Endothelial cell (in vitro differentiated cells): ENCODE measurements at regions not wholly inside any gene's neighbourhood (a gene's known extent, or its start where the extent isn't known, plus 50 kb on each side); places are given as distances from the start of the nearest gene placed in this dataset.

Source experiments
- DNase-seq: peaks from one replicate; pipeline ENCODE4 v3.0.0; 2021; ENCODE audit warnings: low spot score
- H3K27ac Mint-ChIP-seq: one replicate; pipeline ENCODE4 v1.8.0; 2021; ENCODE audit warnings: mixed read lengths, inconsistent platforms; ENCODE audit not compliant: unreplicated experiment
- H3K27me3 Mint-ChIP-seq: one replicate; pipeline ENCODE4 v1.8.0; 2021; ENCODE audit warnings: mild to moderate bottlenecking, moderate library complexity, mixed read lengths, inconsistent platforms; ENCODE audit not compliant: unreplicated experiment
- H3K36me3 Mint-ChIP-seq: one replicate; pipeline ENCODE4 v1.8.0; 2021; ENCODE audit warnings: mild to moderate bottlenecking, low read depth, mixed read lengths, inconsistent platforms; ENCODE audit not compliant: unreplicated experiment
- H3K4me1 Mint-ChIP-seq: one replicate; pipeline ENCODE4 v1.8.0; 2021; ENCODE audit warnings: mild to moderate bottlenecking, mixed read lengths, inconsistent platforms; ENCODE audit not compliant: unreplicated experiment
- H3K4me3 Mint-ChIP-seq: one replicate; pipeline ENCODE4 v1.8.0; 2021; ENCODE audit warnings: mild to moderate bottlenecking, mixed read lengths, inconsistent platforms; ENCODE audit not compliant: unreplicated experiment
- H3K9me3 Mint-ChIP-seq: one replicate; pipeline ENCODE4 v1.8.0; 2021; ENCODE audit warnings: mixed read lengths, inconsistent platforms; ENCODE audit not compliant: unreplicated experiment
- TF ChIP-seq, protein P1 (sequence below): fragments of 200-600 bp; sonication (generic); IDR thresholded peaks from one replicate; pipeline ENCODE4 v1.5.0; 2021; ENCODE audit warnings: antibody characterized with exemption; ENCODE audit not compliant: unreplicated experiment

- Mint-ChIP-seq H3K27ac (no peak overlapping the region), H3K9me3 (no peaks in the 10 kb centered on the region), H3K4me1 (peaks cover 3% of the 10 kb centered on the region), H3K4me3 (no peak overlapping the region), H3K36me3 (no peaks in the 10 kb centered on the region), H3K27me3 (peaks cover 2% of the 10 kb centered on the region)
- no peak for DNase-seq
- TF ChIP-seq, protein P1, sequence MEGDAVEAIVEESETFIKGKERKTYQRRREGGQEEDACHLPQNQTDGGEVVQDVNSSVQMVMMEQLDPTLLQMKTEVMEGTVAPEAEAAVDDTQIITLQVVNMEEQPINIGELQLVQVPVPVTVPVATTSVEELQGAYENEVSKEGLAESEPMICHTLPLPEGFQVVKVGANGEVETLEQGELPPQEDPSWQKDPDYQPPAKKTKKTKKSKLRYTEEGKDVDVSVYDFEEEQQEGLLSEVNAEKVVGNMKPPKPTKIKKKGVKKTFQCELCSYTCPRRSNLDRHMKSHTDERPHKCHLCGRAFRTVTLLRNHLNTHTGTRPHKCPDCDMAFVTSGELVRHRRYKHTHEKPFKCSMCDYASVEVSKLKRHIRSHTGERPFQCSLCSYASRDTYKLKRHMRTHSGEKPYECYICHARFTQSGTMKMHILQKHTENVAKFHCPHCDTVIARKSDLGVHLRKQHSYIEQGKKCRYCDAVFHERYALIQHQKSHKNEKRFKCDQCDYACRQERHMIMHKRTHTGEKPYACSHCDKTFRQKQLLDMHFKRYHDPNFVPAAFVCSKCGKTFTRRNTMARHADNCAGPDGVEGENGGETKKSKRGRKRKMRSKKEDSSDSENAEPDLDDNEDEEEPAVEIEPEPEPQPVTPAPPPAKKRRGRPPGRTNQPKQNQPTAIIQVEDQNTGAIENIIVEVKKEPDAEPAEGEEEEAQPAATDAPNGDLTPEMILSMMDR = no peak
Observed at GRCh38 chr5:124052201-124052600, 540.2 kb downstream of the CSNK1G3 start.

- TF ChIP-seq, protein P1 = no peak
- Mint-ChIP-seq H3K36me3 (no peaks in the 10 kb centered on the region), H3K4me3 (no peak overlapping the region), H3K4me1 (peaks cover 4% of the 10 kb centered on the region), H3K9me3 (no peaks in the 10 kb centered on the region), H3K27me3 (peaks cover 2% of the 10 kb centered on the region), H3K27ac (no peak overlapping the region)
- no peak for DNase-seq
Observed at GRCh38 chr5:124050120-124050770, 538.3 kb downstream of the CSNK1G3 start.

DNA sequence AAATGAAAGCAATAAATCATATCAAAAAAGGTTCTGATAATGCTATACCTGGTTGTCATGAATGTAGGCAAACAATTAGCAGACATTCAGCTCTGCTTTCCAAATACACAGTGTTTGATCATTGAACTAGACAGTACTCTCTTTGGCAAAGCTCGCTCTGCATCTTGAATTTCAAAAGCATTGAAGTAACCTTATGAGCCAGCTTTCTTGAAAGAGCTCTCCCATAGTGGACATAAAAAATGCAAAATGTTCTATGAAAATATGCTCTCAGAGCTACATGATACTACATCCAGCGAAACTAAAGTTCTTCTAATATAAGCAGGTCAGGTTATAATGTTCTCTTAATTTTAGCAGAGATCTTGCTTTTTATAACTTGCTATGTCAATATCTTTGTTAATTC, 533.4 kb downstream of the CSNK1G3 start:
- H3K27ac Mint-ChIP-seq = no peak overlapping the region
- TF ChIP-seq, protein P1 = no peak

DNA sequence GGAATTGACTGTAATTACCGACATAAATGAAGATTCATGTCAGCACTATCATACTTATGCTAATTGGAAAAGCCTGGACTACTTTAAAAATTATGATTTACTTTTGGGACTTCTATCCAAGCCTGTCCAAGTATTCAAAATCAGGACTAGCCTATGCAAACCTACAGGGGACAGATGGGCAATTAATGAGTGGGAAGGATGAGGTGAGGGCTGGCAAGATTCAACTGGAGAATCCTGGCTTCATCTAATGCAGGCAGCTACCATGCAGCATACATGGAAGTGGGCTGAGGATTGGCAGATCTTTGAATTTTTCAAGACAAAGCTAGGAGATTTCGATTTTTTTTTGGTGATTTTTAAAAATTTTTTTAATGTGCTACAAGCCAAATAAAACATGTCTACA, 532.6 kb downstream of the CSNK1G3 start:
- peaks cover 2% of the 10 kb centered on the region for H3K27me3 Mint-ChIP-seq
- TF ChIP-seq, protein P1 = no peak
- no peak overlapping the region for H3K27ac Mint-ChIP-seq
- H3K9me3 Mint-ChIP-seq = peaks cover 5% of the 10 kb centered on the region
- no peak overlapping the region for H3K4me3 Mint-ChIP-seq
- H3K36me3 Mint-ChIP-seq = no peaks in the 10 kb centered on the region
- DNase-seq = no peak
- peaks cover 4% of the 10 kb centered on the region for H3K4me1 Mint-ChIP-seq

More for the DNA sequence above, 533.4 kb downstream of the CSNK1G3 start:
- H3K4me1 Mint-ChIP-seq = peaks cover 4% of the 10 kb centered on the region
- H3K27me3 Mint-ChIP-seq = peaks cover 2% of the 10 kb centered on the region
- H3K4me3 Mint-ChIP-seq = no peak overlapping the region
- peaks cover 5% of the 10 kb centered on the region for H3K9me3 Mint-ChIP-seq
- no peak for DNase-seq
- no peaks in the 10 kb centered on the region for H3K36me3 Mint-ChIP-seq

DNA sequence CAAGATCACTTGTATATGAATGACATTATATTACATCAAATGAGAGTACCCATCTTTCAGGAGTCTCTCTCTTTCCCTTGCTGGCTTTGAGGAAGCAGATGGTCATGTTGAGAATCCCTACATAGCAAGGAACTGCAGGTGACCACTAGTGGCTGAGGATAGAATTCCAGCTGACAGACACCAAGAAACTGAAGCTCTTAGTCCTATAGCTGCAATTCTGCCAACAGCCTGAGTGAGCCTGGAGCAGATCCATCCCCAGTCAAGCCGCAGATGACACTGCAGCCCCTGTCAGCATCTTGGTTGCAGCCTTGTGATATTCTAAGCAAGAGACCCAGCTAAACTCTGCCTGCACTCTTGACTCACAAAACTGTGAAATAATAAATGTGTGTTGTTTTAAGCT, 531.5 kb downstream of the CSNK1G3 start:
- Mint-ChIP-seq H3K9me3 (peaks cover 5% of the 10 kb centered on the region), H3K27me3 (peaks cover 3% of the 10 kb centered on the region), H3K36me3 (no peaks in the 10 kb centered on the region), H3K27ac (no peak overlapping the region), H3K4me3 (no peak overlapping the region), H3K4me1 (peaks cover 4% of the 10 kb centered on the region)
- TF ChIP-seq, protein P1 = no peak
- DNase-seq = no peak
